UCSD-AML1 (cell line): ENCODE measurements at regions not wholly inside any gene's neighbourhood (a gene's known extent, or its start where the extent isn't known, plus 50 kb on each side); places are given as distances from the start of the nearest gene placed in this dataset.
A peak's percentile ranks its signal among the peaks of the same experiment; 100 is the strongest.

Source experiments
- DNase-seq: peaks from one replicate; lab custom pipeline; 2025; ENCODE audit not compliant: unreplicated experiment; lab: John Stamatoyannopoulos, UW

GRCh38 chr6:40973304-40973703, 65.7 kb downstream of the UNC5CL start:
- DNase-seq = no peak

GRCh38 chr6:40972814-40973213, 66.2 kb downstream of the UNC5CL start:
- DNase-seq = no peak

- DNase-seq = no peak
Measured at GRCh38 chr6:40972190-40972589, 66.8 kb downstream of the UNC5CL start.

GRCh38 chr6:40968620-40969164, 70.3 kb downstream of the UNC5CL start:
- no peak for DNase-seq

GRCh38 chr6:40966860-40967259, 72.2 kb downstream of the UNC5CL start:
- no peak for DNase-seq

GRCh38 chr6:40965046-40965445, 74.0 kb downstream of the UNC5CL start:
- DNase-seq = no peak

- DNase-seq = no peak
Measured at GRCh38 chr6:40963019-40963418, 76.0 kb downstream of the UNC5CL start.

- peak; percentile 15 for DNase-seq
Measured at GRCh38 chr6:40962241-40962640, 76.8 kb downstream of the UNC5CL start.

- no peak for DNase-seq
Measured at GRCh38 chr6:40961831-40962230, 77.2 kb downstream of the UNC5CL start.

- no peak for DNase-seq
Measured at GRCh38 chr6:40960742-40961430, 78.1 kb downstream of the UNC5CL start.

- no peak for DNase-seq
Measured at GRCh38 chr6:40959781-40960327, 79.2 kb downstream of the UNC5CL start.

- no peak for DNase-seq
Measured at GRCh38 chr6:40958738-40959137, 80.3 kb downstream of the UNC5CL start.

- no peak for DNase-seq
Measured at GRCh38 chr6:40957616-40958492, 81.2 kb downstream of the UNC5CL start.

GRCh38 chr6:40956936-40957335, 82.1 kb downstream of the UNC5CL start:
- no peak for DNase-seq

- DNase-seq = no peak
Measured at GRCh38 chr6:40955178-40955545, 83.9 kb downstream of the UNC5CL start.

GRCh38 chr6:40954446-40955177, 84.4 kb downstream of the UNC5CL start:
- DNase-seq = no peak

- no peak for DNase-seq
Measured at GRCh38 chr6:40953486-40953885, 85.5 kb downstream of the UNC5CL start.

GRCh38 chr6:40950986-40951698, 87.9 kb downstream of the UNC5CL start:
- DNase-seq = no peak

GRCh38 chr6:40948570-40948969, 90.5 kb downstream of the UNC5CL start:
- no peak for DNase-seq

- no peak for DNase-seq
Measured at GRCh38 chr6:40947876-40948526, 91.0 kb downstream of the UNC5CL start.
